Upper lobe of left lung (tissue), 4 donors: ENCODE measurements at regions not wholly inside any gene's neighbourhood (a gene's known extent, or its start where the extent isn't known, plus 50 kb on each side); places are given as distances from the start of the nearest gene placed in this dataset.

Experiments used
- CTCF ChIP-seq, 6 experiments: fragments of 450-650 bp in 4 of 6; fragments of 200-600 bp in 2 of 6; sonication (generic) in 2 of 6; IDR thresholded peaks; one replicate each; pipeline ENCODE4 v1.5.1; 2016 to 2019; ENCODE audit warnings: antibody characterized with exemption in 6 of 6
- EP300 ChIP-seq, 4 donors: sonication (generic); formaldehyde crosslinking; IDR thresholded peaks; one replicate each; pipeline ENCODE4 v1.5.1; 2017; ENCODE audit warnings: antibody characterized with exemption in 4 of 4, control low read depth in 2 of 4
- POLR2A ChIP-seq, 4 donors: fragments of 450-650 bp; IDR thresholded peaks; one replicate each; pipeline ENCODE4 v1.5.1; 2016 to 2017; ENCODE audit warnings: antibody characterized with exemption in 4 of 4, mild to moderate bottlenecking in 2 of 4
- POLR2AphosphoS5 ChIP-seq, 2 donors: sonication (generic); formaldehyde crosslinking; IDR thresholded peaks; one replicate each; pipeline ENCODE4 v1.5.1; 2017; ENCODE audit warnings: antibody characterized with exemption in 2 of 2

GRCh38 chr2:103364177-103364576 is 602.3 kb downstream of the TMEM182 start:
- TF ChIP-seq CTCF (IDR thresholded peaks at IDR 0.05) (no peak), POLR2A (IDR thresholded peaks at IDR 0.05) (no peak), POLR2AphosphoS5 (IDR thresholded peaks at IDR 0.05) (no peak), EP300 (IDR thresholded peaks at IDR 0.05) (no peak)
